ENCODE measurements at regions not wholly inside any gene's neighbourhood (a gene's known extent, or its start where the extent isn't known, plus 50 kb on each side); places are given as distances from the start of the nearest gene placed in this dataset.

DNA sequence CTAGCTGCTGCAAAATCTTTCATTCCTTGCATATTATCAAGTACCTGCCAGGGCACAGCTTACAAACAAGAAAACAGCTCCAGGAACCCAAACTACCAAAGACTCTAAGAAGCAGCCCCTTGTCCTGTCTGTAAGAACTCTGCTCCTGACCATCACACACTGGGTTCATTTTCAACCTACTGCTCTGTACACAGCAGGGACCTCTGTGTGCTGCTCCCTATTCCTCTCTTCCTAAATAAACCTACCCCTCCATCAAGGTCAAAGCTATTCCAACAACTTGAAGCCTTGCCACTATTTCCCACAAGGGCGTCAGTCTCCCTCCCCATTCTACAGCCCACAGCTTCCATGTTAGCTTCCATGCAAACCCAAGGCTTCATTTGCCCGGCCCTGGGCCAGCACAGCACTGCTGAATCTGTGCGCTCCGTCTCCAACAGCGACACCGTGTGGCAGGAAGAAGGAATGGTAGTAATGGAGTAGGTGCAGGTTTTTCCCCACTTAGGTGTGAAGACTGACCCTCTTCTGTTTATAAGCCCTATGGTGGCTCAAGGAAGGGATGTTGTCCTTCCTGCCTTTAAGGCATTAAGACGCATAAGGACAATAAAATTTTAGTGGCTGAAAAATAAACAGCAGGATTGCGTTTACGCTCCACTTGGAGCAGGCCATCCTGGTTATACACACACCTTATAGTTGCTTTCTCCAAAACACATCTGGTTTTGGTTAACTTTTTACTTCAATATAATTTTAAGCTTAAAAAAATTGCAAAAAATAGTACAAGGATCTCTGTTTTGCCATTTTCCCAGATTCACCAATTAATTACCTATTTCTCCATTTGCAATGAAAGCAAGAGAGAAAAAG, 115.2 kb upstream of the NXT1 start:
- no peak for TF ChIP-seq EZH2 (IDR thresholded peaks at IDR 0.05; ENCODE audit: borderline replicate concordance, insufficient read depth, low read depth, low read length, poor library complexity, severe bottlenecking)
- TF ChIP-seq, protein P1, sequence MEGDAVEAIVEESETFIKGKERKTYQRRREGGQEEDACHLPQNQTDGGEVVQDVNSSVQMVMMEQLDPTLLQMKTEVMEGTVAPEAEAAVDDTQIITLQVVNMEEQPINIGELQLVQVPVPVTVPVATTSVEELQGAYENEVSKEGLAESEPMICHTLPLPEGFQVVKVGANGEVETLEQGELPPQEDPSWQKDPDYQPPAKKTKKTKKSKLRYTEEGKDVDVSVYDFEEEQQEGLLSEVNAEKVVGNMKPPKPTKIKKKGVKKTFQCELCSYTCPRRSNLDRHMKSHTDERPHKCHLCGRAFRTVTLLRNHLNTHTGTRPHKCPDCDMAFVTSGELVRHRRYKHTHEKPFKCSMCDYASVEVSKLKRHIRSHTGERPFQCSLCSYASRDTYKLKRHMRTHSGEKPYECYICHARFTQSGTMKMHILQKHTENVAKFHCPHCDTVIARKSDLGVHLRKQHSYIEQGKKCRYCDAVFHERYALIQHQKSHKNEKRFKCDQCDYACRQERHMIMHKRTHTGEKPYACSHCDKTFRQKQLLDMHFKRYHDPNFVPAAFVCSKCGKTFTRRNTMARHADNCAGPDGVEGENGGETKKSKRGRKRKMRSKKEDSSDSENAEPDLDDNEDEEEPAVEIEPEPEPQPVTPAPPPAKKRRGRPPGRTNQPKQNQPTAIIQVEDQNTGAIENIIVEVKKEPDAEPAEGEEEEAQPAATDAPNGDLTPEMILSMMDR (IDR thresholded peaks at IDR 0.05) = peak; percentile 44
